A673 (cell line): ENCODE measurements at regions not wholly inside any gene's neighbourhood (a gene's known extent, or its start where the extent isn't known, plus 50 kb on each side); places are given as distances from the start of the nearest gene placed in this dataset.

Experiments
- EZH2 ChIP-seq: fragments of 200-600 bp; sonication (generic); IDR thresholded peaks from 2 replicates; pipeline ENCODE4 v1.6.1; 2017; ENCODE audit warnings: borderline replicate concordance, low read depth, mild to moderate bottlenecking, mixed read lengths, antibody characterized with exemption, low read length; ENCODE audit not compliant: poor library complexity, severe bottlenecking
- TF ChIP-seq, protein P1 (sequence below): fragments of 300-800, 200-600 bp; sonication (generic); conservative IDR thresholded peaks from 2 replicates; pipeline ENCODE4 v1.5.1; 2017; ENCODE audit warnings: low read depth, mild to moderate bottlenecking, antibody characterized with exemption, low read length, moderate library complexity, mixed read lengths

DNA sequence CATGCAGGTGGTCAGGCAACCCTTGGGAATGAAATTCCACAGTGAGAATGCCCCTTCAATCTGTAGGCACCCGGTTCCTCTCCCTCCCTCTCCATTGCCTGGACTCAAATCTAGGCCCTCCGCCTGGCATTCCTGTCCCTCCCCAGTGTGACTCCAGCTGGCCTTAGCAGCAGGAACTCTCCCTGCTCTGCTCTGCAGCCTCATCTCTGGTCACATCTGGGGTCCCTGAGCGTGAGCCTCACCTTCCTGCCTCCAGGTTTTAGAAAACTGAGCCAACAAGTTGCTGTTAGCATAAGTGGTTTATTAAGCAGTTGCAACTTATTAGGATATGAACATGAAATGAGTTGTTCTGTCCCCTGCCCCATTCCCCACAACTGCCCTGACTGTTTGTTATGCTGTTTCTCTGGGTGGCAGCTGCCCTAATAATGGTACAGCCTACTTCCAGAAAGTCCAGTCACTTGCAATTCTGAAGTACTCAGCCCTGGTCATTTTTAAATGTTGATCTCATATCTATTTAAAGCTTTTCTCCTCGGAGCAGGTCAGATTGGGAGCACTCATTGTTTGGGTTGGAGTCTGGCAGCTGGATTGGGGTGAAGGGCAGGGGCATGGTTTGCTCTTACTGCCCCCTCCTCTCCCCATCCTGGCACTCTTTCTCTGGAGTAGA lies 63.0 kb upstream of the ANKRD34C start:
- TF ChIP-seq, protein P1, sequence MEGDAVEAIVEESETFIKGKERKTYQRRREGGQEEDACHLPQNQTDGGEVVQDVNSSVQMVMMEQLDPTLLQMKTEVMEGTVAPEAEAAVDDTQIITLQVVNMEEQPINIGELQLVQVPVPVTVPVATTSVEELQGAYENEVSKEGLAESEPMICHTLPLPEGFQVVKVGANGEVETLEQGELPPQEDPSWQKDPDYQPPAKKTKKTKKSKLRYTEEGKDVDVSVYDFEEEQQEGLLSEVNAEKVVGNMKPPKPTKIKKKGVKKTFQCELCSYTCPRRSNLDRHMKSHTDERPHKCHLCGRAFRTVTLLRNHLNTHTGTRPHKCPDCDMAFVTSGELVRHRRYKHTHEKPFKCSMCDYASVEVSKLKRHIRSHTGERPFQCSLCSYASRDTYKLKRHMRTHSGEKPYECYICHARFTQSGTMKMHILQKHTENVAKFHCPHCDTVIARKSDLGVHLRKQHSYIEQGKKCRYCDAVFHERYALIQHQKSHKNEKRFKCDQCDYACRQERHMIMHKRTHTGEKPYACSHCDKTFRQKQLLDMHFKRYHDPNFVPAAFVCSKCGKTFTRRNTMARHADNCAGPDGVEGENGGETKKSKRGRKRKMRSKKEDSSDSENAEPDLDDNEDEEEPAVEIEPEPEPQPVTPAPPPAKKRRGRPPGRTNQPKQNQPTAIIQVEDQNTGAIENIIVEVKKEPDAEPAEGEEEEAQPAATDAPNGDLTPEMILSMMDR: no peak
- TF ChIP-seq EZH2: no peak
